SK-N-SH (cell line): ENCODE measurements at regions not wholly inside any gene's neighbourhood (a gene's known extent, or its start where the extent isn't known, plus 50 kb on each side); places are given as distances from the start of the nearest gene placed in this dataset.

ENCODE experiments used
- CTCF ChIA-PET: fragments of 300-600, 350-600 bp; formaldehyde crosslinking; extraction: SDS; loops from one replicate; lab custom pipeline; 2021; lab: Yijun Ruan, JAX
- POLR2A ChIA-PET: fragments of 350-600 bp; sonication (Branson Sonifier 250); formaldehyde crosslinking; extraction: SDS; loops from one replicate; lab custom pipeline; 2020; ENCODE audit warnings: antibody characterized with exemption, inconsistent platforms; lab: Yijun Ruan, JAX
- DNase-seq: peaks from one replicate; pipeline ENCODE4 v3.0.0; 2012
- H2AFZ ChIP-seq: fragments of 200-600 bp; sonication (generic); 2 replicates; pipeline ENCODE4 v1.8.1; 2016; ENCODE audit warnings: antibody characterized with exemption, mild to moderate bottlenecking, low read depth
- H3F3A ChIP-seq: fragments of 200-600 bp; sonication (generic); replicated peaks from 2 replicates; pipeline ENCODE3; 2016; ENCODE audit warnings: antibody characterized with exemption, mild to moderate bottlenecking; ENCODE audit not compliant: insufficient read depth
- H3K27ac ChIP-seq, 2 experiments: fragments of 200-500 bp in 1 of 2; fragments of 200-600 bp in 1 of 2; sonication (Bioruptor generic) in 1 of 2; sonication (generic), shearing (Covaris generic) in 1 of 2; 2 replicates each; pipeline versions ENCODE4 v1.5.1 to v1.6.1; 2014 to 2016; ENCODE audit warnings: low read depth in 2 of 2, inconsistent platforms in 1 of 2, low read length in 1 of 2, mild to moderate bottlenecking in 1 of 2, mixed read lengths in 1 of 2
- H3K27me3 ChIP-seq: fragments of 200-600 bp; sonication (generic), shearing (Covaris generic); 2 replicates; pipeline ENCODE4 v1.6.1; 2016; ENCODE audit warnings: mixed run types; ENCODE audit not compliant: insufficient read depth
- H3K36me3 ChIP-seq, 2 experiments: fragments of 200-500 bp in 1 of 2; fragments of 200-600 bp in 1 of 2; sonication (Bioruptor generic) in 1 of 2; sonication (generic) in 1 of 2; replicated peaks in 1 of 2; 2 replicates each; pipeline versions ENCODE3 to v1.5.1; 2014 to 2016; ENCODE audit warnings: low read length in 1 of 2, mild to moderate bottlenecking in 1 of 2; ENCODE audit not compliant: insufficient read depth in 2 of 2, control insufficient read depth in 1 of 2
- H3K4me1 ChIP-seq, 2 experiments: fragments of 200-500 bp in 1 of 2; fragments of 200-600 bp in 1 of 2; sonication (Bioruptor generic) in 1 of 2; sonication (generic), shearing (Covaris generic) in 1 of 2; 2 replicates each; pipeline versions ENCODE4 v1.5.1 to v1.6.1; 2014 to 2016; ENCODE audit warnings: low read depth in 1 of 2, low read length in 1 of 2, mixed run types in 1 of 2; ENCODE audit not compliant: insufficient read depth in 2 of 2, control insufficient read depth in 1 of 2
- H3K4me2 ChIP-seq: fragments of 200-600 bp; sonication (generic), shearing (Covaris generic); 2 replicates; pipeline ENCODE4 v1.6.1; 2017; ENCODE audit warnings: mixed run types
- H3K4me3 ChIP-seq, 2 experiments: fragments of 200-500 bp in 1 of 2; fragments of 200-600 bp in 1 of 2; sonication (Bioruptor generic) in 1 of 2; sonication (generic), shearing (Covaris generic) in 1 of 2; 2 replicates each; pipeline versions ENCODE4 v1.5.1 to v1.8.1; 2014 to 2016; ENCODE audit warnings: low read depth in 2 of 2, inconsistent platforms in 1 of 2, low read length in 1 of 2, mild to moderate bottlenecking in 1 of 2, mixed read lengths in 1 of 2, moderate library complexity in 1 of 2
- H3K79me2 ChIP-seq: fragments of 200-600 bp; sonication (generic); 2 replicates; pipeline ENCODE4 v1.8.1; 2017; ENCODE audit warnings: mild to moderate bottlenecking; ENCODE audit not compliant: insufficient read depth
- H3K9ac ChIP-seq: fragments of 200-600 bp; sonication (generic); 2 replicates; pipeline ENCODE4 v1.6.1; 2017; ENCODE audit warnings: mixed run types
- H3K9me2 ChIP-seq: fragments of 200-600 bp; sonication (generic); 2 replicates; pipeline ENCODE4 v1.6.1; 2017; ENCODE audit warnings: mixed run types
- H3K9me3 ChIP-seq: fragments of 200-600 bp; sonication (generic); 2 replicates; pipeline ENCODE4 v1.6.1; 2017; ENCODE audit warnings: mixed run types, mild to moderate bottlenecking, moderate library complexity
- H4K20me1 ChIP-seq: fragments of 200-600 bp; sonication (generic); 2 replicates; pipeline ENCODE4 v1.6.1; 2017; ENCODE audit warnings: mild to moderate bottlenecking, mixed run types; ENCODE audit not compliant: insufficient read depth
- EP300 ChIP-seq, 2 experiments: IDR thresholded peaks; 2 replicates each; pipeline versions ENCODE4 v1.4.0 to v1.6.1; 2012; ENCODE audit warnings: borderline replicate concordance in 1 of 2, low read depth in 1 of 2, low read length in 1 of 2
- FOSL2 ChIP-seq: IDR thresholded peaks from 2 replicates; pipeline ENCODE4 v1.4.0; 2012; ENCODE audit warnings: low read depth, mild to moderate bottlenecking, moderate library complexity, borderline replicate concordance
- FOXM1 ChIP-seq: IDR thresholded peaks from 2 replicates; pipeline ENCODE4 v1.4.0; 2012; ENCODE audit warnings: low read depth, mild to moderate bottlenecking
- GATA2 ChIP-seq: sonication (generic); formaldehyde crosslinking; IDR thresholded peaks from 2 replicates; pipeline ENCODE4 v1.5.0; 2020; ENCODE audit warnings: mild to moderate bottlenecking, missing genetic modification reagents
- IRF3 ChIP-seq: fragments of 150-350 bp; IDR thresholded peaks from 2 replicates; pipeline ENCODE4 v1.6.1; 2016; ENCODE audit warnings: mild to moderate bottlenecking, low read depth, low read length
- MEF2A ChIP-seq: IDR thresholded peaks from 2 replicates; pipeline ENCODE4 v1.4.0; 2012; ENCODE audit warnings: low read depth, borderline replicate concordance
- MXI1 ChIP-seq: IDR thresholded peaks from 2 replicates; pipeline ENCODE4 v1.6.1; 2012; ENCODE audit warnings: mild to moderate bottlenecking, low read depth, low read length, improper control_type of control experiment
- NRF1 ChIP-seq: IDR thresholded peaks from 2 replicates; pipeline ENCODE4 v1.6.1; 2012; ENCODE audit warnings: low read depth, mild to moderate bottlenecking, low read length
- RCOR1 ChIP-seq: fragments of 150-350 bp; IDR thresholded peaks from 2 replicates; pipeline ENCODE4 v1.6.1; 2017; ENCODE audit warnings: antibody characterized with exemption, low read length
- REST ChIP-seq: IDR thresholded peaks from 2 replicates; pipeline ENCODE4 v1.6.1; 2012; ENCODE audit warnings: mild to moderate bottlenecking, low read depth, low read length, moderate library complexity
- RFX5 ChIP-seq: IDR thresholded peaks from 2 replicates; pipeline ENCODE4 v1.6.1; 2012; ENCODE audit warnings: mild to moderate bottlenecking, improper control_type of control experiment, low read length
- RXRA ChIP-seq: IDR thresholded peaks from 2 replicates; pipeline ENCODE4 v1.4.0; 2012; ENCODE audit warnings: low read depth, mild to moderate bottlenecking, borderline replicate concordance
- SMC3 ChIP-seq: IDR thresholded peaks from 2 replicates; pipeline ENCODE4 v1.6.1; 2012; ENCODE audit warnings: low read depth, low read length, improper control_type of control experiment
- TCF12 ChIP-seq: IDR thresholded peaks from 2 replicates; pipeline ENCODE4 v1.4.0; 2012
- TEAD4 ChIP-seq: IDR thresholded peaks from 2 replicates; pipeline ENCODE4 v1.4.0; 2012; ENCODE audit warnings: mild to moderate bottlenecking, borderline replicate concordance; ENCODE audit not compliant: insufficient read depth
- YY1 ChIP-seq: IDR thresholded peaks from 2 replicates; pipeline ENCODE4 v1.4.0; 2012; ENCODE audit warnings: low read depth, mild to moderate bottlenecking
- WGBS: methylation state at CpG from one replicate; pipeline ENCODE4 v1.1.6; 2017; ENCODE audit warnings: low lambda C conversion rate; 5-methylcytosine and 5-hydroxymethylcytosine counted together
- TF ChIP-seq, protein P1 (sequence below): IDR thresholded peaks from 2 replicates; pipeline ENCODE4 v1.4.0; 2012; ENCODE audit warnings: low read depth, borderline replicate concordance
- TF ChIP-seq, protein P2 (sequence below): IDR thresholded peaks from 2 replicates; pipeline ENCODE4 v1.4.0; 2012; ENCODE audit warnings: low read depth

GRCh38 chr9:17081351-17081750, 53.5 kb upstream of the CNTLN start:
- Histone ChIP-seq H3K9ac (no peak overlapping the region), H3K4me3 (no peak overlapping the region), H3F3A (no peaks in the 10 kb centered on the region), H3K27ac (no peak overlapping the region), H3K9me3 (no peaks in the 10 kb centered on the region), H3K9me2 (no peaks in the 10 kb centered on the region), H4K20me1 (no peaks in the 10 kb centered on the region), H3K27me3 (no peaks in the 10 kb centered on the region), H3K36me3 (no peaks in the 10 kb centered on the region), H3K4me2 (no peak overlapping the region), H3K79me2 (no peaks in the 10 kb centered on the region), H3K4me1 (peaks cover 0 to 7% of the 10 kb centered on the region in 2 experiments; a peak in 2 of 4 replicates), H2AFZ (no peak overlapping the region)
- POLR2A ChIA-PET, result no interaction called here
- DNase-seq, result no peak
- TF ChIP-seq, protein P1, sequence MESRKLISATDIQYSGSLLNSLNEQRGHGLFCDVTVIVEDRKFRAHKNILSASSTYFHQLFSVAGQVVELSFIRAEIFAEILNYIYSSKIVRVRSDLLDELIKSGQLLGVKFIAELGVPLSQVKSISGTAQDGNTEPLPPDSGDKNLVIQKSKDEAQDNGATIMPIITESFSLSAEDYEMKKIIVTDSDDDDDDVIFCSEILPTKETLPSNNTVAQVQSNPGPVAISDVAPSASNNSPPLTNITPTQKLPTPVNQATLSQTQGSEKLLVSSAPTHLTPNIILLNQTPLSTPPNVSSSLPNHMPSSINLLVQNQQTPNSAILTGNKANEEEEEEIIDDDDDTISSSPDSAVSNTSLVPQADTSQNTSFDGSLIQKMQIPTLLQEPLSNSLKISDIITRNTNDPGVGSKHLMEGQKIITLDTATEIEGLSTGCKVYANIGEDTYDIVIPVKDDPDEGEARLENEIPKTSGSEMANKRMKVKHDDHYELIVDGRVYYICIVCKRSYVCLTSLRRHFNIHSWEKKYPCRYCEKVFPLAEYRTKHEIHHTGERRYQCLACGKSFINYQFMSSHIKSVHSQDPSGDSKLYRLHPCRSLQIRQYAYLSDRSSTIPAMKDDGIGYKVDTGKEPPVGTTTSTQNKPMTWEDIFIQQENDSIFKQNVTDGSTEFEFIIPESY, result no peak
- TF ChIP-seq FOSL2, result no peak
- no peak for TF ChIP-seq NRF1
- no peak for TF ChIP-seq TEAD4
- TF ChIP-seq, protein P2, sequence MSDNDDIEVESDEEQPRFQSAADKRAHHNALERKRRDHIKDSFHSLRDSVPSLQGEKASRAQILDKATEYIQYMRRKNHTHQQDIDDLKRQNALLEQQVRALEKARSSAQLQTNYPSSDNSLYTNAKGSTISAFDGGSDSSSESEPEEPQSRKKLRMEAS, result no peak
- no peak for TF ChIP-seq MEF2A
- CTCF ChIA-PET, result interaction anchor here (1.1 kb wide), 1 partner anchor 36 kb away, joined by 4 read pairs; no protein-coding TSS in a partner anchor
- WGBS, result 93% methylated on average over 8 of the region's 8 CpGs

DNA sequence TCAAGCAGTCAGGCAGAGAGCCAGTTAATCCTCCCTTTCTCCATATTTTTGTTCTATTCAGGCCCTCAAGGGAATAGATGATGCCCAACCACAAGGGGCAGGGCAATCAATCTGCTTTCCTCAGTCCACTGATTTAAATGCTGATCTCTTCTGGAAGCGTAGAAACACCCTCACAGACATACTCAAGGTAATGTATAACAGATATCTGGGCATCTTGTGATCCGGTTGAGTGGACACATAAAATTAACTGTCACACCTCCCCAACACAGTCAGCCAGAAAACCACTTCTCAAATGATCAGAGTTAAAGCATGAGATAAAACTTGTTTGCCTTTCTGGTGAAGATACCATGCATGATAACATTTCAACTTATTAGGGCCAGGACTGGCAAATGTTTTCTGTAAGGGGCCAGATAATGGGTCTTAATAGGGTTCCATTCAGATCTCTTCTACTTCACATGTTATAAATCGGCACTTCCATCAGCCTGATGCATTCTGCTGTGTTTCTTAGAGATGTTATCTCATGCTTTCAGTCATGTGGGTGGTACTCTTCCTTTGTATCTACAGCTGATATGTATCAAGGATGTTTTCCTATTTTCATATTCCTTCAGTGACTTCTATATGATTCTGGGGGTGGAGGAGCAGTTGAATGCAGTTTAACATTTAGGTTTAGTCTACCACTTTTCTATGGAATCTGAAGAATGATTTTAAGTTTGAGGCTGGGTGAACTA, 58.9 kb upstream of the CNTLN start:
- peak overlapping the region; percentile 46; the same call in 1 of the 2 replicates for H2AFZ ChIP-seq
- no peaks in the 10 kb centered on the region for H3K9me2 ChIP-seq
- no peaks in the 10 kb centered on the region for H3K27me3 ChIP-seq
- 34% methylated on average over 3 of the region's 3 CpGs for WGBS
- no peaks in the 10 kb centered on the region for H3K79me2 ChIP-seq
- ChIA-PET POLR2A (no interaction called here), CTCF (no interaction called here)
- peaks cover 0 to 4% of the 10 kb centered on the region in 2 experiments; a peak in 2 of 4 replicates for H3K4me1 ChIP-seq
- H3K27ac ChIP-seq, result peak overlapping the region; percentile 3 to 68; a peak in 2 of 4 replicates
- no peaks in the 10 kb centered on the region for H4K20me1 ChIP-seq
- no peak overlapping the region for H3K4me2 ChIP-seq
- H3K9me3 ChIP-seq, result no peaks in the 10 kb centered on the region
- H3K4me3 ChIP-seq, result no peak overlapping the region
- no peak overlapping the region for H3K9ac ChIP-seq
- no peaks in the 10 kb centered on the region for H3K36me3 ChIP-seq
- peak; percentile 54 for DNase-seq
- no peaks in the 10 kb centered on the region for H3F3A ChIP-seq
- TF ChIP-seq RCOR1 (peak; percentile 78; the same call in 1 of the 2 replicates), EP300 (IDR thresholded peaks at IDR 0.05; ENCODE audit: borderline replicate concordance in 1 of 2, low read depth in 1 of 2, low read length in 1 of 2) (peak; percentile 18 to 93; a peak in 3 of 4 replicates), REST (no peak), NRF1 (no peak), RXRA (no peak), TCF12 (peak; percentile 47), RFX5 (no peak), FOXM1 (no peak), IRF3 (no peak), SMC3 (no peak), GATA2 (peak; percentile 70), MXI1 (no peak), YY1 (no peak)
